SK-N-SH (cell line): ENCODE measurements at regions not wholly inside any gene's neighbourhood (a gene's known extent, or its start where the extent isn't known, plus 50 kb on each side); places are given as distances from the start of the nearest gene placed in this dataset.

Source experiments
- CTCF ChIA-PET: fragments of 300-600, 350-600 bp; formaldehyde crosslinking; extraction: SDS; loops from one replicate; lab custom pipeline; 2021; lab: Yijun Ruan, JAX
- POLR2A ChIA-PET: fragments of 350-600 bp; sonication (Branson Sonifier 250); formaldehyde crosslinking; extraction: SDS; loops from one replicate; lab custom pipeline; 2020; ENCODE audit warnings: antibody characterized with exemption, inconsistent platforms; lab: Yijun Ruan, JAX
- DNase-seq: peaks from one replicate; pipeline ENCODE4 v3.0.0; 2012
- H2AFZ ChIP-seq: fragments of 200-600 bp; sonication (generic); 2 replicates; pipeline ENCODE4 v1.8.1; 2016; ENCODE audit warnings: antibody characterized with exemption, mild to moderate bottlenecking, low read depth
- H3F3A ChIP-seq: fragments of 200-600 bp; sonication (generic); replicated peaks from 2 replicates; pipeline ENCODE3; 2016; ENCODE audit warnings: antibody characterized with exemption, mild to moderate bottlenecking; ENCODE audit not compliant: insufficient read depth
- H3K27ac ChIP-seq, 2 experiments: fragments of 200-500 bp in 1 of 2; fragments of 200-600 bp in 1 of 2; sonication (Bioruptor generic) in 1 of 2; sonication (generic), shearing (Covaris generic) in 1 of 2; 2 replicates each; pipeline versions ENCODE4 v1.5.1 to v1.6.1; 2014 to 2016; ENCODE audit warnings: low read depth in 2 of 2, inconsistent platforms in 1 of 2, low read length in 1 of 2, mild to moderate bottlenecking in 1 of 2, mixed read lengths in 1 of 2
- H3K27me3 ChIP-seq: fragments of 200-600 bp; sonication (generic), shearing (Covaris generic); 2 replicates; pipeline ENCODE4 v1.6.1; 2016; ENCODE audit warnings: mixed run types; ENCODE audit not compliant: insufficient read depth
- H3K36me3 ChIP-seq, 2 experiments: fragments of 200-500 bp in 1 of 2; fragments of 200-600 bp in 1 of 2; sonication (Bioruptor generic) in 1 of 2; sonication (generic) in 1 of 2; replicated peaks in 1 of 2; 2 replicates each; pipeline versions ENCODE3 to v1.5.1; 2014 to 2016; ENCODE audit warnings: low read length in 1 of 2, mild to moderate bottlenecking in 1 of 2; ENCODE audit not compliant: insufficient read depth in 2 of 2, control insufficient read depth in 1 of 2
- H3K4me1 ChIP-seq, 2 experiments: fragments of 200-500 bp in 1 of 2; fragments of 200-600 bp in 1 of 2; sonication (Bioruptor generic) in 1 of 2; sonication (generic), shearing (Covaris generic) in 1 of 2; 2 replicates each; pipeline versions ENCODE4 v1.5.1 to v1.6.1; 2014 to 2016; ENCODE audit warnings: low read depth in 1 of 2, low read length in 1 of 2, mixed run types in 1 of 2; ENCODE audit not compliant: insufficient read depth in 2 of 2, control insufficient read depth in 1 of 2
- H3K4me2 ChIP-seq: fragments of 200-600 bp; sonication (generic), shearing (Covaris generic); 2 replicates; pipeline ENCODE4 v1.6.1; 2017; ENCODE audit warnings: mixed run types
- H3K4me3 ChIP-seq, 2 experiments: fragments of 200-500 bp in 1 of 2; fragments of 200-600 bp in 1 of 2; sonication (Bioruptor generic) in 1 of 2; sonication (generic), shearing (Covaris generic) in 1 of 2; 2 replicates each; pipeline versions ENCODE4 v1.5.1 to v1.8.1; 2014 to 2016; ENCODE audit warnings: low read depth in 2 of 2, inconsistent platforms in 1 of 2, low read length in 1 of 2, mild to moderate bottlenecking in 1 of 2, mixed read lengths in 1 of 2, moderate library complexity in 1 of 2
- H3K79me2 ChIP-seq: fragments of 200-600 bp; sonication (generic); 2 replicates; pipeline ENCODE4 v1.8.1; 2017; ENCODE audit warnings: mild to moderate bottlenecking; ENCODE audit not compliant: insufficient read depth
- H3K9ac ChIP-seq: fragments of 200-600 bp; sonication (generic); 2 replicates; pipeline ENCODE4 v1.6.1; 2017; ENCODE audit warnings: mixed run types
- H3K9me2 ChIP-seq: fragments of 200-600 bp; sonication (generic); 2 replicates; pipeline ENCODE4 v1.6.1; 2017; ENCODE audit warnings: mixed run types
- H3K9me3 ChIP-seq: fragments of 200-600 bp; sonication (generic); 2 replicates; pipeline ENCODE4 v1.6.1; 2017; ENCODE audit warnings: mixed run types, mild to moderate bottlenecking, moderate library complexity
- H4K20me1 ChIP-seq: fragments of 200-600 bp; sonication (generic); 2 replicates; pipeline ENCODE4 v1.6.1; 2017; ENCODE audit warnings: mild to moderate bottlenecking, mixed run types; ENCODE audit not compliant: insufficient read depth
- EZH2phosphoT487 ChIP-seq: fragments of 200-600 bp; sonication (generic); IDR thresholded peaks from 2 replicates; pipeline ENCODE4 v1.6.1; 2017; ENCODE audit warnings: low read depth, mixed run types, mild to moderate bottlenecking, antibody characterized with exemption, moderate library complexity, borderline replicate concordance
- FOXJ3 ChIP-seq: sonication (generic); formaldehyde crosslinking; IDR thresholded peaks from 2 replicates; pipeline ENCODE4 v1.5.1; 2020; ENCODE audit warnings: mild to moderate bottlenecking, missing genetic modification reagents
- FOXM1 ChIP-seq: IDR thresholded peaks from 2 replicates; pipeline ENCODE4 v1.4.0; 2012; ENCODE audit warnings: low read depth, mild to moderate bottlenecking
- GATA2 ChIP-seq: sonication (generic); formaldehyde crosslinking; IDR thresholded peaks from 2 replicates; pipeline ENCODE4 v1.5.0; 2020; ENCODE audit warnings: mild to moderate bottlenecking, missing genetic modification reagents
- MEF2A ChIP-seq: IDR thresholded peaks from 2 replicates; pipeline ENCODE4 v1.4.0; 2012; ENCODE audit warnings: low read depth, borderline replicate concordance
- MXI1 ChIP-seq: IDR thresholded peaks from 2 replicates; pipeline ENCODE4 v1.6.1; 2012; ENCODE audit warnings: mild to moderate bottlenecking, low read depth, low read length, improper control_type of control experiment
- NRF1 ChIP-seq: IDR thresholded peaks from 2 replicates; pipeline ENCODE4 v1.6.1; 2012; ENCODE audit warnings: low read depth, mild to moderate bottlenecking, low read length
- RAD21 ChIP-seq: IDR thresholded peaks from 2 replicates; pipeline ENCODE4 v1.6.1; 2012; ENCODE audit warnings: mild to moderate bottlenecking, low read length
- RFX5 ChIP-seq: IDR thresholded peaks from 2 replicates; pipeline ENCODE4 v1.6.1; 2012; ENCODE audit warnings: mild to moderate bottlenecking, improper control_type of control experiment, low read length
- SIN3A ChIP-seq: IDR thresholded peaks from 2 replicates; pipeline ENCODE4 v1.6.1; 2012; ENCODE audit warnings: low read depth, mild to moderate bottlenecking, low read length, moderate library complexity, borderline replicate concordance
- SMC3 ChIP-seq: IDR thresholded peaks from 2 replicates; pipeline ENCODE4 v1.6.1; 2012; ENCODE audit warnings: low read depth, low read length, improper control_type of control experiment
- TCF12 ChIP-seq: IDR thresholded peaks from 2 replicates; pipeline ENCODE4 v1.4.0; 2012
- TEAD4 ChIP-seq: IDR thresholded peaks from 2 replicates; pipeline ENCODE4 v1.4.0; 2012; ENCODE audit warnings: mild to moderate bottlenecking, borderline replicate concordance; ENCODE audit not compliant: insufficient read depth
- USF1 ChIP-seq: IDR thresholded peaks from 2 replicates; pipeline ENCODE4 v1.4.0; 2012; ENCODE audit warnings: low read depth, borderline replicate concordance
- USF2 ChIP-seq: fragments of 150-350 bp; IDR thresholded peaks from 2 replicates; pipeline ENCODE4 v1.6.1; 2017; ENCODE audit warnings: antibody characterized with exemption, low read length, low read depth, borderline replicate concordance
- ZBTB33 ChIP-seq: IDR thresholded peaks from 2 replicates; pipeline ENCODE4 v1.4.0; 2012; ENCODE audit warnings: low read depth, borderline replicate concordance
- WGBS: methylation state at CpG from one replicate; pipeline ENCODE4 v1.1.6; 2017; ENCODE audit warnings: low lambda C conversion rate; 5-methylcytosine and 5-hydroxymethylcytosine counted together
- TF ChIP-seq, protein P1 (sequence below): IDR thresholded peaks from 2 replicates; pipeline ENCODE4; 2012
- TF ChIP-seq, protein P2 (sequence below): IDR thresholded peaks from 2 replicates; pipeline ENCODE4 v1.6.1; 2012; ENCODE audit warnings: mild to moderate bottlenecking, low read depth, low read length, moderate library complexity
- TF ChIP-seq, protein P3 (sequence below): fragments of 150-350 bp; IDR thresholded peaks from 2 replicates; pipeline ENCODE4 v1.6.1; 2016; ENCODE audit warnings: mild to moderate bottlenecking, low read depth, low read length

DNA sequence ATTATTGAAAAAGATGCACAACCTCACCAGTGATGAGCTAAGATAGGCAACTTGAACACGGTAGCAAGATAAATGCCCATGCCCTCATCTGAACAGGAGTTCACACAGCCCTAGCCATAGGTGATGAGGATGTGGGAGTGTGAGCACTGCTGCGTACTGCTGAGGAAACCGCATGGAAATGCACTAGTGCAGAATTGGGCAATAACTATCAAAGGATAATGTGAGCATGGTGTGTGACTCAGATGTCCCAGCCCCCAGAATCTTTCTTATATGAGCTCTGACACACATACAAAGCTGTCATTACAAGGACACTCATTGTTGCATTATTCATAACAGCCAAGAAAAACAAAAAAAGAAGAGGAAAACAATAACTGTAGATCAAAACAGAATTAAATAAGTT, 521.2 kb downstream of the IRX1 start:
- Histone ChIP-seq H3K4me3 (no peak overlapping the region), H3K4me1 (no peaks in the 10 kb centered on the region), H3F3A (no peaks in the 10 kb centered on the region), H2AFZ (no peak overlapping the region), H4K20me1 (no peaks in the 10 kb centered on the region), H3K27ac (no peak overlapping the region), H3K4me2 (no peak overlapping the region), H3K9ac (no peak overlapping the region), H3K9me2 (no peaks in the 10 kb centered on the region), H3K9me3 (no peaks in the 10 kb centered on the region), H3K36me3 (no peaks in the 10 kb centered on the region), H3K79me2 (no peaks in the 10 kb centered on the region), H3K27me3 (no peaks in the 10 kb centered on the region)
- TF ChIP-seq, protein P1, sequence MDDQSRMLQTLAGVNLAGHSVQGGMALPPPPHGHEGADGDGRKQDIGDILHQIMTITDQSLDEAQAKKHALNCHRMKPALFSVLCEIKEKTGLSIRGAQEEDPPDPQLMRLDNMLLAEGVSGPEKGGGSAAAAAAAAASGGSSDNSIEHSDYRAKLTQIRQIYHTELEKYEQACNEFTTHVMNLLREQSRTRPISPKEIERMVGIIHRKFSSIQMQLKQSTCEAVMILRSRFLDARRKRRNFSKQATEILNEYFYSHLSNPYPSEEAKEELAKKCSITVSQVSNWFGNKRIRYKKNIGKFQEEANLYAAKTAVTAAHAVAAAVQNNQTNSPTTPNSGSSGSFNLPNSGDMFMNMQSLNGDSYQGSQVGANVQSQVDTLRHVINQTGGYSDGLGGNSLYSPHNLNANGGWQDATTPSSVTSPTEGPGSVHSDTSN, result no peak
- TF ChIP-seq NRF1 (no peak), EZH2phosphoT487 (no peak), USF1 (no peak), GATA2 (CRISPR knock-in tag) (no peak), RAD21 (no peak), TCF12 (no peak), USF2 (no peak), SIN3A (no peak), MEF2A (no peak), SMC3 (no peak), FOXJ3 (CRISPR knock-in tag) (no peak), ZBTB33 (no peak), FOXM1 (no peak), MXI1 (no peak), TEAD4 (no peak), RFX5 (no peak)
- TF ChIP-seq, protein P2, sequence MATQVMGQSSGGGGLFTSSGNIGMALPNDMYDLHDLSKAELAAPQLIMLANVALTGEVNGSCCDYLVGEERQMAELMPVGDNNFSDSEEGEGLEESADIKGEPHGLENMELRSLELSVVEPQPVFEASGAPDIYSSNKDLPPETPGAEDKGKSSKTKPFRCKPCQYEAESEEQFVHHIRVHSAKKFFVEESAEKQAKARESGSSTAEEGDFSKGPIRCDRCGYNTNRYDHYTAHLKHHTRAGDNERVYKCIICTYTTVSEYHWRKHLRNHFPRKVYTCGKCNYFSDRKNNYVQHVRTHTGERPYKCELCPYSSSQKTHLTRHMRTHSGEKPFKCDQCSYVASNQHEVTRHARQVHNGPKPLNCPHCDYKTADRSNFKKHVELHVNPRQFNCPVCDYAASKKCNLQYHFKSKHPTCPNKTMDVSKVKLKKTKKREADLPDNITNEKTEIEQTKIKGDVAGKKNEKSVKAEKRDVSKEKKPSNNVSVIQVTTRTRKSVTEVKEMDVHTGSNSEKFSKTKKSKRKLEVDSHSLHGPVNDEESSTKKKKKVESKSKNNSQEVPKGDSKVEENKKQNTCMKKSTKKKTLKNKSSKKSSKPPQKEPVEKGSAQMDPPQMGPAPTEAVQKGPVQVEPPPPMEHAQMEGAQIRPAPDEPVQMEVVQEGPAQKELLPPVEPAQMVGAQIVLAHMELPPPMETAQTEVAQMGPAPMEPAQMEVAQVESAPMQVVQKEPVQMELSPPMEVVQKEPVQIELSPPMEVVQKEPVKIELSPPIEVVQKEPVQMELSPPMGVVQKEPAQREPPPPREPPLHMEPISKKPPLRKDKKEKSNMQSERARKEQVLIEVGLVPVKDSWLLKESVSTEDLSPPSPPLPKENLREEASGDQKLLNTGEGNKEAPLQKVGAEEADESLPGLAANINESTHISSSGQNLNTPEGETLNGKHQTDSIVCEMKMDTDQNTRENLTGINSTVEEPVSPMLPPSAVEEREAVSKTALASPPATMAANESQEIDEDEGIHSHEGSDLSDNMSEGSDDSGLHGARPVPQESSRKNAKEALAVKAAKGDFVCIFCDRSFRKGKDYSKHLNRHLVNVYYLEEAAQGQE, result no peak
- TF ChIP-seq, protein P3, sequence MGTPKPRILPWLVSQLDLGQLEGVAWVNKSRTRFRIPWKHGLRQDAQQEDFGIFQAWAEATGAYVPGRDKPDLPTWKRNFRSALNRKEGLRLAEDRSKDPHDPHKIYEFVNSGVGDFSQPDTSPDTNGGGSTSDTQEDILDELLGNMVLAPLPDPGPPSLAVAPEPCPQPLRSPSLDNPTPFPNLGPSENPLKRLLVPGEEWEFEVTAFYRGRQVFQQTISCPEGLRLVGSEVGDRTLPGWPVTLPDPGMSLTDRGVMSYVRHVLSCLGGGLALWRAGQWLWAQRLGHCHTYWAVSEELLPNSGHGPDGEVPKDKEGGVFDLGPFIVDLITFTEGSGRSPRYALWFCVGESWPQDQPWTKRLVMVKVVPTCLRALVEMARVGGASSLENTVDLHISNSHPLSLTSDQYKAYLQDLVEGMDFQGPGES, result no peak
- DNase-seq, result no peak
- WGBS, result 19% methylated on average over 3 of the region's 3 CpGs
- CTCF ChIA-PET, result no interaction called here
- POLR2A ChIA-PET, result no interaction called here
